Left ventricle myocardium inferior (tissue), 1 donor: ENCODE measurements at regions not wholly inside any gene's neighbourhood (a gene's known extent, or its start where the extent isn't known, plus 50 kb on each side); places are given as distances from the start of the nearest gene placed in this dataset.

Source experiments
- DNase-seq: peaks from one replicate; pipeline ENCODE4 v3.0.0-alpha.2; 2020
- H3K27ac ChIP-seq: fragments of 200-600 bp; replicated peaks from 2 replicates; pipeline ENCODE4 v1.8.0; 2021
- H3K27me3 ChIP-seq: fragments of 200-600 bp; 2 replicates; pipeline ENCODE4 v1.8.0; 2021; ENCODE audit warnings: low read depth
- H3K36me3 ChIP-seq: fragments of 200-600 bp; 2 replicates; pipeline ENCODE4 v1.8.0; 2021
- H3K4me1 ChIP-seq: fragments of 200-600 bp; 2 replicates; pipeline ENCODE4 v1.8.0; 2021
- H3K4me3 ChIP-seq: fragments of 200-600 bp; 2 replicates; pipeline ENCODE4 v1.8.0; 2021; ENCODE audit warnings: mild to moderate bottlenecking, moderate library complexity
- H3K9me3 ChIP-seq: fragments of 200-600 bp; replicated peaks from 2 replicates; pipeline ENCODE4 v1.8.0; 2021
- CTCF ChIP-seq: fragments of 200-600 bp; IDR thresholded peaks from 2 replicates; pipeline ENCODE4 v1.8.0; 2021; ENCODE audit warnings: antibody characterized with exemption, mild to moderate bottlenecking, borderline replicate concordance
- intact Hi-C: fragments of 100-400 bp; cut with micrococcal nuclease; formaldehyde crosslinking; loops from one replicate; pipeline ENCODE4 v1.11.0; 2022
- donor health status: DM: no; HTN: yes; CAD: no; lungs with severe emphysema.

- Histone ChIP-seq H3K27ac (no peak overlapping the region), H3K9me3 (peaks cover 7% of the 10 kb centered on the region), H3K27me3 (peaks cover 6% of the 10 kb centered on the region), H3K4me1 (no peaks in the 10 kb centered on the region), H3K4me3 (no peak overlapping the region), H3K36me3 (no peaks in the 10 kb centered on the region)
- intact Hi-C loops: loop anchor here (10.0 kb wide), 1 partner anchor 60 kb away; no protein-coding TSS in a partner anchor
- TF ChIP-seq CTCF: no peak
- no peak for DNase-seq
Measured at GRCh38 chr18:37654731-37655369, 89.3 kb upstream of the CELF4 start.

- no peak for DNase-seq
- H3K27me3 ChIP-seq: peaks cover 6% of the 10 kb centered on the region
- intact Hi-C loops: loop anchor here (10.0 kb wide), 1 partner anchor 61 kb away; no protein-coding TSS in a partner anchor
- H3K36me3 ChIP-seq: no peaks in the 10 kb centered on the region
- H3K4me1 ChIP-seq: no peaks in the 10 kb centered on the region
- TF ChIP-seq CTCF: no peak
- H3K4me3 ChIP-seq: no peak overlapping the region
- peaks cover 15% of the 10 kb centered on the region for H3K9me3 ChIP-seq
- no peak overlapping the region for H3K27ac ChIP-seq
Measured at GRCh38 chr18:37654034-37654433, 88.4 kb upstream of the CELF4 start.

DNA sequence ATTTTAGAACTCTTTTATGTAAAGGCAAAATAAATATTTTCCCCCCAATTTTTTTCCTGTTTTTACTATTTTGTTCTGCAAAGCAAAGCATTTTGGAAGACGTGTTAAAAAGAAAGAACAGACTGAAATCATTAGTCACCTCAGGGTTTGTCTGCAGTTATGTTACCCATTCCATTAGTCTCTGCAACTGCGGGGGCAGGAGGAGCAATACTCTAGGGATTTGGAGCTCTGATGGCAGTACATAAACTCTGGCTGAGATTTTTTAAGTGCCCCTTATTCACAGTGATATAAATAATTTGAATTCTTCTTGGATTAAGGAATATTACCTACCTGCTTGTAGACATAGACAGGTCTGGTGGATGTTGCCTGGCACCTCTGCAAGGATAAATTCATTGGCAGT is 88.0 kb upstream of the CELF4 start:
- Histone ChIP-seq H3K4me3 (no peak overlapping the region), H3K36me3 (no peaks in the 10 kb centered on the region), H3K27me3 (peaks cover 6% of the 10 kb centered on the region), H3K4me1 (no peaks in the 10 kb centered on the region), H3K9me3 (peaks cover 18% of the 10 kb centered on the region), H3K27ac (no peak overlapping the region)
- DNase-seq: no peak
- intact Hi-C loops: loop anchor here (10.0 kb wide), 1 partner anchor 61 kb away; no protein-coding TSS in a partner anchor
- no peak for TF ChIP-seq CTCF

- DNase-seq: no peak
- Histone ChIP-seq H3K9me3 (peaks cover 44% of the 10 kb centered on the region), H3K36me3 (no peaks in the 10 kb centered on the region), H3K27ac (no peak overlapping the region), H3K4me1 (no peaks in the 10 kb centered on the region), H3K4me3 (no peak overlapping the region), H3K27me3 (no peaks in the 10 kb centered on the region)
- no peak for TF ChIP-seq CTCF
- intact Hi-C loops: loop anchor here (10.0 kb wide), 1 partner anchor 65 kb away; no protein-coding TSS in a partner anchor
Measured at GRCh38 chr18:37649930-37650329, 84.3 kb upstream of the CELF4 start.

GRCh38 chr18:37649416-37649815 is 83.8 kb upstream of the CELF4 start:
- Histone ChIP-seq H3K27me3 (no peaks in the 10 kb centered on the region), H3K4me3 (no peak overlapping the region), H3K36me3 (no peaks in the 10 kb centered on the region), H3K9me3 (peaks cover 49% of the 10 kb centered on the region), H3K27ac (no peak overlapping the region), H3K4me1 (no peaks in the 10 kb centered on the region)
- no peak for DNase-seq
- TF ChIP-seq CTCF: no peak
- intact Hi-C loops: no loop called here
